HS-5 (cell line): ENCODE measurements at regions not wholly inside any gene's neighbourhood (a gene's known extent, or its start where the extent isn't known, plus 50 kb on each side); places are given as distances from the start of the nearest gene placed in this dataset.

Source experiments
- DNase-seq: peaks from one replicate; pipeline ENCODE4 v3.0.0-alpha.2; 2012; ENCODE audit warnings: low read depth

- DNase-seq, result no peak
Observed at GRCh38 chr3:159845737-159846136, 142.9 kb upstream of the IL12A start.

DNA sequence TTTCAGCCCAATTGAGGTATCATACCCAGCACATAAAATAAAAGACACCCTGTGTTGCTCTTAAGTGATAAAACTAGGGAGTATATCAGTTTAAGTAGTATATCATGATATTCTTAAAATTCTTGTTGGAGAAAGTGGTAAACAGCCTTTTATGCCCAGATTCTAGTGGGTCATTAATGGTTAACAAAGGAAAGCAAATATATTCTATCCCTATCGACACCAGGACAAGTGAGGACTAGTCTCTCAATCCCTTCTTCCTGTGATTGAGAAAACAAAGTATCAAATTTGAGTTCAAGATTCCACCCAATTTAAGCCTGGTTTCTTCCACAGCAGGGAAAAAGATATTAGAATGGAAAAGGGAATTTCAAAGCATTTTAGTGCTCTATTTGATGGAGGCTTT is 142.4 kb upstream of the IL12A start:
- no peak for DNase-seq

GRCh38 chr3:159848348-159849118 is 140.1 kb upstream of the IL12A start:
- no peak for DNase-seq

GRCh38 chr3:159850481-159850880 is 138.2 kb upstream of the IL12A start:
- no peak for DNase-seq

GRCh38 chr3:159852266-159852665 is 136.4 kb upstream of the IL12A start:
- DNase-seq, result no peak

GRCh38 chr3:159852821-159853505 is 135.7 kb upstream of the IL12A start:
- peak; percentile 67 for DNase-seq

- no peak for DNase-seq
Observed at GRCh38 chr3:159853506-159853864, 135.2 kb upstream of the IL12A start.

- DNase-seq, result peak; percentile 98
Observed at GRCh38 chr3:159854500-159855124, 134.0 kb upstream of the IL12A start.

- DNase-seq, result no peak
Observed at GRCh38 chr3:159855599-159856346, 132.9 kb upstream of the IL12A start.

- no peak for DNase-seq
Observed at GRCh38 chr3:159856590-159857104, 132.0 kb upstream of the IL12A start.

DNA sequence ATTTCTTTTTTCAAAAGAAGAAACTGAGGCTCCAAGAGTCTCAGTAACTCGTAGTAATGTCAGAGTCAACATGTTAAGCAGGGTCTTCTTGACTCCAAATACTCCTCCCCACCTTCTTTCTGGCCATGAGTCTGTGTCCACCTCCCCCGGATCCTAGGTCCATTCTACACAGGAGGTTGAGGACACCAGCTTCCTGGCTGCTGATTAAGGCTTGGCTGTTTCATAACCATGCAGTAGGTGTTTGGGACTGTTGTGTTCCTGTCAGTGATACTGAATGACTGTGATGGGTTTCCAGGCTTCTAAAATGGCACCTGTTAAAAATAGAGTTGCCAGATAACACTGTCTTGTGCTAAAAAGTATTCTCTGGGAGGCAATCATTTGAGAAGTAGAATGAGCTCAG is 130.8 kb upstream of the IL12A start:
- DNase-seq, result no peak

DNA sequence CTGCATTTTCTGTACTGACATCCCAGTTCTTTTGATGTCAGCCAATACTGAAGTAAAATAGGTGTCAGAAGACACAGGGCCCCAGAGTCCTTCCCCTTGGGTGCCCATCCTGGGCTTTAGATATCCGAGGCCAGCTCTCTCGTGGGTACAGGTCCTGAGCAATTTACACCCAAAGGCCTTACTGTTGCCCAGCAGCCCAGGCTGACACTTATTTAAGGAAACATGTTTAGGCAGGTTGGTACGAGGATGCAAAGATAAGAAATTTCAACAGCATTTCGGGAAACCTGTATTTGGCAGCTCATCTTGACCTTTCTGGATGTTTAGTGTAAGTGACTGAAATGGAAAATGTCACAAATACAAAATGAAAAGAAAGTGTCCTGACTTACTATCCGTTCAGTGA is 130.0 kb upstream of the IL12A start:
- DNase-seq, result no peak

GRCh38 chr3:159859424-159859823 is 129.2 kb upstream of the IL12A start:
- DNase-seq, result no peak

DNA sequence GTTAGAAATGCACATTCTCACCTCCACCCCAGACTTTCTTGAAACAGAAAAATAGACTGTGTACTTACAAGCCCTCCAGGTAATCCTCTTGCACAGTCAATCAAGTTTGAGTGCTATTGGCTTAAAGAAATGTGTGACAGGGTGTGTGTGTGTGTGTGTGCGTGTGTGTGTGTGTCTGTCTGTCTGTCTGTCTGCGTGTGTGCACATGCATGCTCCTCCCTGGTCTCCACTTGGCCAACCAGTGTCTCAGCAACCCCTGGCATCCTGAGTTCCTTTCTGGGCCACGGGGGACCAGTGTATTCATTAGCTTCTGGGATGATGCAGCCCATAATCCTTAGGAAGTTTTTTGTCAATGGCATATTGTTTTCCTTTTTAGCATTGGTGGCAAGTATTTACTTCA is 128.8 kb upstream of the IL12A start:
- no peak for DNase-seq

DNA sequence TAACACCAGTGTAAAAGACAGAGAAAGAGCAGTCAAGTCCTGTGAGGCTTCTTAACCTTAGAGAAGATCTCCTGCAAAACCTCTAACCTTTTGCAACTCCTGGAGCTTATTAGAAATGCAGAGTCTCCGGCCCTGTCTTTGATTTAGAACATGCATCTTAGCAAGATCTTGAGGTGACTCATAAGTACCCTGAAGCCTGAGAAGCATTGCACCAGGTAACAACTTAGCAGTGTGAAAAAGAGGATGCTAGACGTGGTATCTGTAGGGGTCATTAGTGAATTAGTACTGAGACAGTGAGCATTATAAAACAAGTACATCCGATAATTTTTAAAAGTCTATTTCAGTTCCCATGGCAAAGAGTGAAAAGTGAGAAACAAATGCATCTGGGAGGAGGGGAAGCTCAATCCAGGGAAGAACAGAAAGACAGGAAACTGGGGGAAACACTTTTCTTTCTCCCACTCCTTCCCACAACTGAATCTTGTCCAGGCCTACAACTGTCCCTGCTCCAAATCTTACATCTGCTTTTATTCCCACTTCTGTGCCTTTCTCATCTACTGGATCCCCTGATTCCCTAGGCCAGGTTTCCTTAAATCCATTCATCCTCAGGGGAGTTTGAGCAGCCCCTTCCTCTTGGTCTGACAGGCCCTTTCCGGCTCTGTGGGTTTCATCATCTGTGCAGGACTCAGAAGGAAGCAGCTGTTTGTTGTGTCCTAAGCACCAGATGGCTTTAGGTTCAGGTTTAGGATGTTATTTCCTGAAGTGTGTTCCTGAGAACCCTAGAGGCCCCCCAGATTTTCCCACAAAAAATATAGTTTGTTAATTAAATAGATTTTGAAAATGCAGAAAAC is 128.1 kb upstream of the IL12A start:
- DNase-seq, result no peak

- DNase-seq, result no peak
Observed at GRCh38 chr3:159861369-159861987, 127.2 kb upstream of the IL12A start.

DNA sequence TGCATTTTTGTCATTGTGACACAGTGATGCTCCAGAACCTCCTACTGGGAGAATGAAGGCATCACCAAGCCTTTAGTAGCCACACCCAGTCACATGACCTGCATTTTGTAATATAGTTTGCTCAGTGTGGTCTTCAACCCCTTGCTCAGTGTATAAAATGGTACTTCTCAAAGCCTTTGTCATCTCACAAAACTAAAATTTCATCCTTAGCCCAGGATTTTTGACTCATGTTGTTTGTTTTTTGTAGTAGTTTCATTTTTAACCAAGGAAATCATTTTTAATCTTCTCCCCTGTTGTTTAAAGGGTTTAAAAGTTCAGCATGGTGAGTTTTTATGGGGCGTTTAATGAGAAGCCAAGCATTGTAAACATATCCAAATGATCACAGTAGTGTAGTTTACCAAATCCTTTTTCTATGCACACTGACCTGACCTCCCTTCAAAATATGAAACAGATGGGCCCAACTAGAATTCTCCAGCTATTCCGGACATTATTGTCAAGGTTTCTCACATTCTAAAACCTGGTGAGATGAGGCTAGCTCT is 123.5 kb upstream of the IL12A start:
- no peak for DNase-seq

DNA sequence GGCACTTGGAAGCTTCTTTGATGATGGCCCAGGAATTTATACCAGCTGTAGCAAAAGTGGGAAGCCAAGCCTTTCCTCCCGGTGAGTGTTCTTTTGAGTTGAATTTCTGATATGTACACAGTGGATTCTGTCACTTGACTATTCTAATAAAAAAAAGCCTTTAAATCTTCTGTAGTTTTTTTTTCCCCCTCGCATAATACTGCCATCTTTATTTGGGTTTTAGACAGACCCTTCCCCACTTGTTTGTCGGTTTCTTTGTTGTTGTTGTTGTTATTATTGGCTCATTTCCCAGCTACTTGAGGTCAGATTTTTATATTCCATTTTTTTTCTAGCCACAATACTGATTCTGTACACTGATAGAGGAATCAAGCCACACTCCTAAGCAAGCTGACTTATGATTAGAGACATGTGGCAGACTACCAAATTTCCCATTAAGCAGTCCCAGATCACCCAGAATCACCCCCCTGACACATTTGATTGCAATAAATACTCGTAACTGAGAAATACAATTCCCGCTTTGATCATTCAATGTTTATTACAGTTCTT is 122.4 kb upstream of the IL12A start:
- no peak for DNase-seq

DNA sequence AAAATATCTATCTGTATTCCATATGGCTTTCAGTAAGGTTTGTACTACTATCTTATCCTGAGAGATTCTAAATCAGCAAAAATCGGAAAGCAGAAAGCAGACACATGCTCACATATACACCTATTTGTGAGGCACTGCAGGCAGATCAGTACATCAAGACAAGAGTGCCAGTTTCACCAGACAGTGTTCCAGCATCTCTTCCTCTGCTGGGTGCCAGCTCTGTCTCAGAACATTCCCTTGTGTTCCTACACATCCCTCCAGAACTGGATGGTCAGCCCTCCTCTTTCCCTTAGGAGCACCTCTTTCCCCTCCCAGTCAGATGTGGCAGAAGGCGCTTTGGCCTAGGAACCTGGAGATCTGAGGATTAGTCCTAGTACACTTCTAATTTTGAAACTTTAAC is 121.3 kb upstream of the IL12A start:
- DNase-seq, result no peak

DNA sequence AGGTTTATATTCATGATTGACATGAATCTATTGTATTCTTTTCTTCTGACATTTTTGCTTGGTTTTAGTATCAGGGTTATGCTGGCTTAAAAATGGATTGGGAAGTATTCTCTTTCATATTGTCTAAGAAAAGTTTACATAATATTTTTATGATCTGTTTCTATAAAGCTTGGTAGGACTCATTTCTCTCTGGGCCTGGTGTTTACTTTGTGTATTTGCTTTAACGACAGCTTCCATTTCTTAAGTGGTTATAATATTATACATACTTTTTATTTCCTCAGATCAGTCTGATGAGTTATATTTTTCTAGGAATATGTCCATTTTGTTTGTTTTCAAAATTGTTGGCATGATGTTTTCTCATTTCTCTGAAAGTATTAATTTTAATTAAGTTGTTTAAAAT is 117.9 kb upstream of the IL12A start:
- no peak for DNase-seq
